ENCODE measurements at regions not wholly inside any gene's neighbourhood (a gene's known extent, or its start where the extent isn't known, plus 50 kb on each side); places are given as distances from the start of the nearest gene placed in this dataset.

GRCh38 chr2:89837962-89838625, 1146.6 kb downstream of the RPIA start:
- TF ChIP-seq CTCF (IDR thresholded peaks at IDR 0.05) (no peak), POLR2A (IDR thresholded peaks at IDR 0.05) (no peak)

Data from body of pancreas (tissue), 4 donors.